Inflammatory macrophage treated with lipopolysaccharide for 1 hour (primary cell): ENCODE measurements at regions not wholly inside any gene's neighbourhood (a gene's known extent, or its start where the extent isn't known, plus 50 kb on each side); places are given as distances from the start of the nearest gene placed in this dataset.
"Not testable (repeated sequence)": the region's sequence is repeated elsewhere in the genome, so short reads cannot be mapped to it uniquely, and the experiment has no call there.

Source experiments
- DNase-seq, 2 donors: peaks; one replicate each; pipeline ENCODE4 v3.0.0-alpha.2; 2020 to 2022

GRCh38 chr16:17784073-17784472 lies 313.3 kb upstream of the XYLT1 start:
- DNase-seq: no peak

- no peak for DNase-seq
Observed at GRCh38 chr16:17780181-17780580, 309.4 kb upstream of the XYLT1 start.

GRCh38 chr16:17777408-17777863 lies 306.7 kb upstream of the XYLT1 start:
- no peak for DNase-seq

GRCh38 chr16:17776888-17777287 lies 306.1 kb upstream of the XYLT1 start:
- DNase-seq: no peak

GRCh38 chr16:17776465-17776864 lies 305.7 kb upstream of the XYLT1 start:
- no peak for DNase-seq

- no peak for DNase-seq
Observed at GRCh38 chr16:17775061-17775460, 304.3 kb upstream of the XYLT1 start.

- DNase-seq: no peak
Observed at GRCh38 chr16:17773698-17774101, 302.9 kb upstream of the XYLT1 start.

GRCh38 chr16:17770104-17770503 lies 299.3 kb upstream of the XYLT1 start:
- no peak for DNase-seq

- no peak for DNase-seq
Observed at GRCh38 chr16:17769065-17769464, 298.3 kb upstream of the XYLT1 start.

GRCh38 chr16:17768257-17768656 lies 297.5 kb upstream of the XYLT1 start:
- no peak for DNase-seq

GRCh38 chr16:17766012-17766411 lies 295.3 kb upstream of the XYLT1 start:
- DNase-seq: no peak

- no peak for DNase-seq
Observed at GRCh38 chr16:17759451-17760390, 289.0 kb upstream of the XYLT1 start.

GRCh38 chr16:17757808-17758207 lies 287.0 kb upstream of the XYLT1 start:
- DNase-seq: no peak

- DNase-seq: no peak
Observed at GRCh38 chr16:17755158-17755557, 284.4 kb upstream of the XYLT1 start.

GRCh38 chr16:17753434-17753833 lies 282.7 kb upstream of the XYLT1 start:
- no peak for DNase-seq

GRCh38 chr16:17749706-17750105 lies 278.9 kb upstream of the XYLT1 start:
- DNase-seq: no peak

GRCh38 chr16:17748044-17748719 lies 277.4 kb upstream of the XYLT1 start:
- no peak for DNase-seq

GRCh38 chr16:17747081-17747756 lies 276.5 kb upstream of the XYLT1 start:
- DNase-seq: no peak

GRCh38 chr16:17744921-17745572 lies 274.3 kb upstream of the XYLT1 start:
- DNase-seq: no peak

- DNase-seq: no peak
Observed at GRCh38 chr16:17743578-17743977, 272.8 kb upstream of the XYLT1 start.

- DNase-seq: no peak
Observed at GRCh38 chr16:17743158-17743557, 272.4 kb upstream of the XYLT1 start.

- DNase-seq: not testable (repeated sequence)
Observed at GRCh38 chr16:17735099-17735498, 264.3 kb upstream of the XYLT1 start.

- no peak for DNase-seq
Observed at GRCh38 chr16:17729820-17730219, 259.1 kb upstream of the XYLT1 start.
